HG03060 (cell line): ENCODE measurements at regions not wholly inside any gene's neighbourhood (a gene's known extent, or its start where the extent isn't known, plus 50 kb on each side); places are given as distances from the start of the nearest gene placed in this dataset.

Experiments used
- ATAC-seq: cut with Tn5 transposase; IDR thresholded peaks from one replicate; pipeline ENCODE4 v1.9.1; 2021; ENCODE audit warnings: low read depth, moderate number of reproducible peaks; ENCODE audit not compliant: unreplicated experiment

- ATAC-seq: no peak
Observed at GRCh38 chr2:83595121-83595690, 863.9 kb downstream of the SUCLG1 start.

- no peak for ATAC-seq
Observed at GRCh38 chr2:83594241-83595120, 864.6 kb downstream of the SUCLG1 start.

GRCh38 chr2:83587309-83587708 is 871.8 kb downstream of the SUCLG1 start:
- no peak for ATAC-seq

- ATAC-seq: no peak
Observed at GRCh38 chr2:83585250-83585649, 873.8 kb downstream of the SUCLG1 start.

GRCh38 chr2:83584672-83585071 is 874.4 kb downstream of the SUCLG1 start:
- no peak for ATAC-seq

GRCh38 chr2:83582589-83582988 is 876.5 kb downstream of the SUCLG1 start:
- ATAC-seq: no peak

GRCh38 chr2:83579507-83579906 is 879.6 kb downstream of the SUCLG1 start:
- ATAC-seq: no peak

GRCh38 chr2:83578405-83578804 is 880.7 kb downstream of the SUCLG1 start:
- no peak for ATAC-seq

- ATAC-seq: no peak
Observed at GRCh38 chr2:83574614-83575013, 884.5 kb downstream of the SUCLG1 start.

- no peak for ATAC-seq
Observed at GRCh38 chr2:83573060-83573459, 886.0 kb downstream of the SUCLG1 start.

GRCh38 chr2:83572400-83572799 is 886.7 kb downstream of the SUCLG1 start:
- no peak for ATAC-seq

- ATAC-seq: no peak
Observed at GRCh38 chr2:83567551-83567950, 891.5 kb downstream of the SUCLG1 start.

GRCh38 chr2:83565626-83566025 is 893.5 kb downstream of the SUCLG1 start:
- ATAC-seq: no peak

- no peak for ATAC-seq
Observed at GRCh38 chr2:83565181-83565580, 893.9 kb downstream of the SUCLG1 start.

GRCh38 chr2:83561592-83561991 is 897.5 kb downstream of the SUCLG1 start:
- ATAC-seq: no peak

GRCh38 chr2:83536556-83536955 is 922.5 kb downstream of the SUCLG1 start:
- ATAC-seq: no peak

GRCh38 chr2:83534416-83534815 is 924.7 kb downstream of the SUCLG1 start:
- no peak for ATAC-seq

GRCh38 chr2:83531206-83531826 is 927.8 kb downstream of the SUCLG1 start:
- ATAC-seq: no peak

GRCh38 chr2:83528767-83529166 is 930.3 kb downstream of the SUCLG1 start:
- no peak for ATAC-seq

GRCh38 chr2:83522891-83523493 is 936.1 kb downstream of the SUCLG1 start:
- ATAC-seq: no peak

GRCh38 chr2:83517727-83518368 is 941.2 kb downstream of the SUCLG1 start:
- no peak for ATAC-seq
